Stimulated activated CD4-positive, alpha-beta T cell treated with anti-CD3 and anti-CD28 coated beads, TNF-alpha, amount 100 ng/mL, for 48 hours (primary cell): ENCODE measurements at regions not wholly inside any gene's neighbourhood (a gene's known extent, or its start where the extent isn't known, plus 50 kb on each side); places are given as distances from the start of the nearest gene placed in this dataset.
"Not testable (repeated sequence)": the region's sequence is repeated elsewhere in the genome, so short reads cannot be mapped to it uniquely, and the experiment has no call there.

ENCODE experiments used
- DNase-seq, 3 donors: peaks; one replicate each; pipeline ENCODE4 v3.0.0-alpha.2; 2020; ENCODE audit warnings: low read depth in 3 of 3

- no peak for DNase-seq
These were observed 106.7 kb upstream of the DTNBP1 start for GRCh38 chr6:15769511-15770018.

GRCh38 chr6:15768999-15769398 is 106.2 kb upstream of the DTNBP1 start:
- no peak for DNase-seq

GRCh38 chr6:15763837-15764236 is 101.0 kb upstream of the DTNBP1 start:
- no peak for DNase-seq

GRCh38 chr6:15763364-15763763 is 100.5 kb upstream of the DTNBP1 start:
- no peak for DNase-seq

- no peak for DNase-seq
These were observed 98.2 kb upstream of the DTNBP1 start for GRCh38 chr6:15761045-15761502.

- DNase-seq: no peak
These were observed 95.9 kb upstream of the DTNBP1 start for GRCh38 chr6:15758631-15759215.

GRCh38 chr6:15755526-15755925 is 92.7 kb upstream of the DTNBP1 start:
- no peak for DNase-seq

- no peak for DNase-seq
These were observed 91.9 kb upstream of the DTNBP1 start for GRCh38 chr6:15754706-15755079.

- DNase-seq: no peak
These were observed 91.3 kb upstream of the DTNBP1 start for GRCh38 chr6:15754035-15754705.

GRCh38 chr6:15752820-15753219 is 90.0 kb upstream of the DTNBP1 start:
- DNase-seq: no peak

- no peak for DNase-seq
These were observed 89.0 kb upstream of the DTNBP1 start for GRCh38 chr6:15751721-15752350.

- DNase-seq: no peak
These were observed 85.5 kb upstream of the DTNBP1 start for GRCh38 chr6:15748341-15748740.

GRCh38 chr6:15747354-15747883 is 84.6 kb upstream of the DTNBP1 start:
- no peak for DNase-seq

- DNase-seq: no peak
These were observed 83.0 kb upstream of the DTNBP1 start for GRCh38 chr6:15745781-15746180.

GRCh38 chr6:15744818-15745402 is 82.1 kb upstream of the DTNBP1 start:
- no peak for DNase-seq

- not testable (repeated sequence) for DNase-seq
These were observed 79.2 kb upstream of the DTNBP1 start for GRCh38 chr6:15742013-15742412.

- no peak for DNase-seq
These were observed 78.6 kb upstream of the DTNBP1 start for GRCh38 chr6:15741405-15741804.

- DNase-seq: no peak
These were observed 77.0 kb upstream of the DTNBP1 start for GRCh38 chr6:15739867-15740266.

GRCh38 chr6:15739353-15739752 is 76.5 kb upstream of the DTNBP1 start:
- no peak for DNase-seq

GRCh38 chr6:15738195-15738594 is 75.4 kb upstream of the DTNBP1 start:
- DNase-seq: not testable (repeated sequence)

- no peak for DNase-seq
These were observed 73.5 kb upstream of the DTNBP1 start for GRCh38 chr6:15736297-15736696.

GRCh38 chr6:15735567-15736265 is 72.9 kb upstream of the DTNBP1 start:
- peak in 1 of 3 donors; percentile 10 for DNase-seq
